Endodermal cell (in vitro differentiated cells): ENCODE measurements at regions not wholly inside any gene's neighbourhood (a gene's known extent, or its start where the extent isn't known, plus 50 kb on each side); places are given as distances from the start of the nearest gene placed in this dataset.

Experiments
- DNase-seq: peaks from one replicate; pipeline ENCODE4 v3.0.0-alpha.2; 2017
- H3K27ac ChIP-seq: 2 replicates; pipeline ENCODE4 v1.5.1; 2013; ENCODE audit warnings: mild to moderate bottlenecking, low read depth, low read length, moderate library complexity
- H3K27me3 ChIP-seq: 2 replicates; pipeline ENCODE4 v1.6.1; 2013; ENCODE audit warnings: mild to moderate bottlenecking, low read length, moderate library complexity; ENCODE audit not compliant: insufficient read depth, control insufficient read depth, poor library complexity, severe bottlenecking
- H3K36me3 ChIP-seq: 2 replicates; pipeline ENCODE4 v1.7.0; 2013; ENCODE audit warnings: mild to moderate bottlenecking, low read length, moderate library complexity; ENCODE audit not compliant: control insufficient read depth, insufficient read depth
- H3K4me1 ChIP-seq: one replicate; pipeline ENCODE4 v1.7.0; 2013; ENCODE audit warnings: low read length; ENCODE audit not compliant: control insufficient read depth, insufficient read depth
- H3K4me3 ChIP-seq: 2 replicates; pipeline ENCODE4 v1.5.1; 2013; ENCODE audit warnings: mild to moderate bottlenecking, low read length, moderate library complexity
- H3K9ac ChIP-seq: 2 replicates; pipeline ENCODE4 v1.6.1; 2013; ENCODE audit warnings: mild to moderate bottlenecking, low read length, moderate library complexity; ENCODE audit not compliant: poor library complexity, severe bottlenecking; ENCODE audit errors: extremely low read depth
- H3K9me3 ChIP-seq: 2 replicates; pipeline ENCODE4 v1.6.1; 2013; ENCODE audit warnings: mild to moderate bottlenecking, low read length, moderate library complexity; ENCODE audit not compliant: control insufficient read depth
- H3K27ac Mint-ChIP-seq: 2 replicates; pipeline ENCODE4 v1.8.0; 2020; ENCODE audit warnings: mixed read lengths
- H3K27me3 Mint-ChIP-seq: 2 replicates; pipeline ENCODE4 v1.8.0; 2021; ENCODE audit warnings: mild to moderate bottlenecking, mixed read lengths; ENCODE audit not compliant: insufficient read depth
- H3K36me3 Mint-ChIP-seq: 2 replicates; pipeline ENCODE4 v1.8.0; 2020; ENCODE audit warnings: low read depth, mixed read lengths
- H3K4me1 Mint-ChIP-seq: 2 replicates; pipeline ENCODE4 v1.8.0; 2020; ENCODE audit warnings: mixed read lengths
- H3K4me3 Mint-ChIP-seq: 2 replicates; pipeline ENCODE4 v1.8.0; 2020; ENCODE audit warnings: mild to moderate bottlenecking, moderate library complexity, mixed read lengths
- H3K9me3 Mint-ChIP-seq: 2 replicates; pipeline ENCODE4 v1.8.0; 2020; ENCODE audit warnings: mild to moderate bottlenecking, mixed read lengths
- CTCF ChIP-seq: fragments of 200-600 bp; sonication (generic); conservative IDR thresholded peaks from 2 replicates; pipeline ENCODE4 v1.5.0; 2021; ENCODE audit warnings: antibody characterized with exemption, mild to moderate bottlenecking
- WGBS, 2 experiments: methylation state at CpG; one replicate each; pipeline versions ENCODE4 v1.1.5 to v1.1.7; 2013; ENCODE audit warnings: missing lambda C conversion rate in 2 of 2, mixed read lengths in 1 of 2; ENCODE audit not compliant: insufficient coverage in 1 of 2, insufficient read length in 1 of 2; 5-methylcytosine and 5-hydroxymethylcytosine counted together

GRCh38 chr17:71192039-71192555, 928.7 kb upstream of the SOX9 start:
- H3K4me1 ChIP-seq = no peaks in the 10 kb centered on the region
- Mint-ChIP-seq H3K4me3 (no peak overlapping the region), H3K27ac (no peak overlapping the region), H3K9me3 (no peaks in the 10 kb centered on the region), H3K4me1 (no peaks in the 10 kb centered on the region), H3K27me3 (no peaks in the 10 kb centered on the region), H3K36me3 (no peaks in the 10 kb centered on the region)
- 100% methylated on average over 2 of the region's 2 CpGs; no CpG with 5 or more reads in 1 of the 2 experiments for WGBS, 2 experiments
- H3K4me3 ChIP-seq = no peak overlapping the region
- H3K27ac ChIP-seq = no peak overlapping the region
- DNase-seq = no peak
- H3K27me3 ChIP-seq = no peaks in the 10 kb centered on the region
- no peaks in the 10 kb centered on the region for H3K9me3 ChIP-seq
- no peak for TF ChIP-seq CTCF
- H3K9ac ChIP-seq = no peak overlapping the region
- H3K36me3 ChIP-seq = no peaks in the 10 kb centered on the region

- Histone ChIP-seq H3K9ac (no peak overlapping the region), H3K4me1 (no peaks in the 10 kb centered on the region), H3K36me3 (no peaks in the 10 kb centered on the region), H3K27ac (no peak overlapping the region), H3K27me3 (no peaks in the 10 kb centered on the region), H3K4me3 (no peak overlapping the region), H3K9me3 (no peaks in the 10 kb centered on the region)
- TF ChIP-seq CTCF = no peak
- Mint-ChIP-seq H3K27ac (no peak overlapping the region), H3K9me3 (no peaks in the 10 kb centered on the region), H3K4me1 (no peaks in the 10 kb centered on the region), H3K36me3 (no peaks in the 10 kb centered on the region), H3K27me3 (peaks cover 3% of the 10 kb centered on the region), H3K4me3 (no peak overlapping the region)
- WGBS, 2 experiments = 98 to 100% methylated on average over 1 to 2 of the region's 2 CpGs
- DNase-seq = no peak
These were observed 928.0 kb upstream of the SOX9 start for GRCh38 chr17:71192848-71193247.

GRCh38 chr17:71200597-71200996, 920.2 kb upstream of the SOX9 start:
- no peaks in the 10 kb centered on the region for H3K9me3 ChIP-seq
- no peak overlapping the region for H3K27ac Mint-ChIP-seq
- no peak overlapping the region for H3K4me3 Mint-ChIP-seq
- H3K27ac ChIP-seq = no peak overlapping the region
- no peak for DNase-seq
- no peak overlapping the region for H3K9ac ChIP-seq
- no peak overlapping the region for H3K4me3 ChIP-seq
- H3K4me1 ChIP-seq = no peaks in the 10 kb centered on the region
- TF ChIP-seq CTCF = no peak
- H3K36me3 ChIP-seq = no peaks in the 10 kb centered on the region
- H3K27me3 Mint-ChIP-seq = peaks cover 4% of the 10 kb centered on the region
- WGBS, 2 experiments = 63% methylated on average over 1 of the region's 1 CpG; no CpG with 5 or more reads in 1 of the 2 experiments
- no peaks in the 10 kb centered on the region for H3K27me3 ChIP-seq
- H3K36me3 Mint-ChIP-seq = no peaks in the 10 kb centered on the region
- no peaks in the 10 kb centered on the region for H3K9me3 Mint-ChIP-seq
- no peaks in the 10 kb centered on the region for H3K4me1 Mint-ChIP-seq
